A549 (cell line): ENCODE measurements at regions not wholly inside any gene's neighbourhood (a gene's known extent, or its start where the extent isn't known, plus 50 kb on each side); places are given as distances from the start of the nearest gene placed in this dataset.

Experiments used
- CTCF ChIP-seq: fragments of >200 bp; sonication (Bioruptor Twin); formaldehyde crosslinking; IDR thresholded peaks from 3 replicates; pipeline ENCODE4 v1.5.1; 2016
- EP300 ChIP-seq, 2 experiments: fragments of >200 bp; sonication (Bioruptor Twin); formaldehyde crosslinking; IDR thresholded peaks; 2 replicates in 1 of 2; 3 replicates in 1 of 2; pipeline ENCODE4 v1.6.1; 2016 to 2017
- JUNB ChIP-seq: fragments of >200 bp; sonication (Bioruptor Twin); formaldehyde crosslinking; IDR thresholded peaks from 2 replicates; pipeline ENCODE4 v1.6.1; 2016
- MAFK ChIP-seq: fragments of 450-650 bp; IDR thresholded peaks from 2 replicates; pipeline ENCODE4 v1.6.1; 2014; ENCODE audit not compliant: partially characterized antibody
- MAX ChIP-seq: IDR thresholded peaks from 2 replicates; pipeline ENCODE4 v1.6.1; 2012
- MYC ChIP-seq: IDR thresholded peaks from 2 replicates; pipeline ENCODE4 v1.6.1; 2012; ENCODE audit warnings: mild to moderate bottlenecking, inconsistent platforms, low read length, improper control_type of control experiment, borderline replicate concordance
- PBX3 ChIP-seq: IDR thresholded peaks from 2 replicates; pipeline ENCODE4 v1.6.1; 2012
- RCOR1 ChIP-seq: fragments of 150-350 bp; IDR thresholded peaks from 2 replicates; pipeline ENCODE4 v1.6.1; 2014; ENCODE audit warnings: antibody characterized with exemption, low read length, low read depth
- RNF2 ChIP-seq: fragments of 200-600 bp; sonication (generic); IDR thresholded peaks from 2 replicates; pipeline ENCODE4 v1.6.1; 2016; ENCODE audit warnings: low read depth, mild to moderate bottlenecking, antibody characterized with exemption, moderate library complexity, borderline replicate concordance

GRCh38 chr17:77882040-77882439 lies 76.5 kb upstream of the TNRC6C start:
- TF ChIP-seq PBX3 (no peak), CTCF (no peak), MYC (no peak), RCOR1 (no peak), JUNB (no peak), MAX (no peak), EP300 (IDR thresholded peaks at IDR 0.05) (no peak), RNF2 (no peak), MAFK (no peak)
